Stimulated activated CD4-positive, alpha-beta T cell treated with anti-CD3 and anti-CD28 coated beads, TNF-alpha, amount 100 ng/mL, for 48 hours (primary cell): ENCODE measurements at regions not wholly inside any gene's neighbourhood (a gene's known extent, or its start where the extent isn't known, plus 50 kb on each side); places are given as distances from the start of the nearest gene placed in this dataset.

Experiments
- DNase-seq, 3 donors: peaks; one replicate each; pipeline ENCODE4 v3.0.0-alpha.2; 2020; ENCODE audit warnings: low read depth in 3 of 3

GRCh38 chr3:67798412-67798811, 144.0 kb upstream of the SUCLG2 start:
- no peak for DNase-seq

GRCh38 chr3:67791620-67792019, 137.2 kb upstream of the SUCLG2 start:
- no peak for DNase-seq

- peak; percentile 33 to 41 (median 40) for DNase-seq
These were observed 135.6 kb upstream of the SUCLG2 start for GRCh38 chr3:67790043-67790442.

DNA sequence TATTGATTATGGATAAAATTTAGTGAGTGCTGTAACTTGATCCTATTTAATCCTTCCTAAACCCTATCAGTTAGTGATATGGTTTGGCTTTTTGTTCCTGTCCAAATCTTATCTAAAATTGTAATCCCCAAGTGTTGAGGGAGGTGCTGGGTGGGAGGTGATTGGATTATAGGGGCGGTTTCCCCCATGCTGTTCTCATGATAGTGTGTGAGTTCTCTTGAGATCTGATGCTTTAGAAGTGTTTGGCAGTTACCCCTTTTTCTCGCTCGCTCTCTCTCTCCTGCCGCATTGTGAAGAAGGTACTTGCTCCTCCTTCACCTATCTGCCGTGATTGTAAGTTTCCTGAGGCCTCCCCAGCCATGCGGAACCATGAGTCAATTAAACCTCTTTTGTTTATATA, 134.0 kb upstream of the SUCLG2 start:
- no peak for DNase-seq

GRCh38 chr3:67783281-67784250, 129.2 kb upstream of the SUCLG2 start:
- no peak for DNase-seq

DNA sequence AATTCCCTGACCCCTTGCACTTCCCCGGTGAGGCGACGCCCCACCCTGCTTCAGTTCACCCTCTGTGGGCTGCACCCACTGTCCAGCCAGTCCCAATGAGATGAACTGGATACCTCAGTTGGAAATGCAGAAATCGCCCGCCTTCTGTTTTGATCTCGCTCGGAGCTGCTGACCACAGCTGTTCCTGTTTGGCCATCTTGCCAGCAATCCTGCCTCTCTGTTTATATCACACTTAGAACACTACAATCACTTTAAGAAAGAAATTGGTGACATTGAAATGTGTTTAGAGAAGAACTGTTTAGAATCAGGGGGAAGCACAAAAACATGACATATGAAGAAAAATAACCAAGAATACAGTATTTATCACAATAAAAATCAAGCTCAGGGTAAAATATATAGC, 127.5 kb upstream of the SUCLG2 start:
- no peak for DNase-seq

- no peak for DNase-seq
These were observed 126.8 kb upstream of the SUCLG2 start for GRCh38 chr3:67781218-67781617.

- DNase-seq = no peak
These were observed 120.3 kb upstream of the SUCLG2 start for GRCh38 chr3:67774676-67775075.

DNA sequence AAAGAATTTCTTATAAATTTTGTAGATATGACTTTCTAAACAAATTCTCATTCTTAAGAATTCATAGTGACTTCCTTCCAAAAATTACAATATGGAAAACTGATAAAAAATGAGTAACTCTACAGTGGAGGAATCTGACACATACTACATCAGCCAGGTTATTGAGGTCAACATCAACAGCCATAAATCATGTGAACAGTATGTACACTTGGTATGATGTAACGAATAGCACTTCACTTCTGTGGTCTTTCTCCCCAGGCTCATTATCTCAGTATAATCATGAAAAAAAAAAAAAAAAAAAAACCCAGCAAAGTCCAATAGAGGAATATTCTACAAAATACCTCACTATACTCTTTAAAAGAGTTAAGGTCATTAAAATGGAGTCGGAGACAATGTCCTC, 111.2 kb upstream of the SUCLG2 start:
- no peak for DNase-seq

DNA sequence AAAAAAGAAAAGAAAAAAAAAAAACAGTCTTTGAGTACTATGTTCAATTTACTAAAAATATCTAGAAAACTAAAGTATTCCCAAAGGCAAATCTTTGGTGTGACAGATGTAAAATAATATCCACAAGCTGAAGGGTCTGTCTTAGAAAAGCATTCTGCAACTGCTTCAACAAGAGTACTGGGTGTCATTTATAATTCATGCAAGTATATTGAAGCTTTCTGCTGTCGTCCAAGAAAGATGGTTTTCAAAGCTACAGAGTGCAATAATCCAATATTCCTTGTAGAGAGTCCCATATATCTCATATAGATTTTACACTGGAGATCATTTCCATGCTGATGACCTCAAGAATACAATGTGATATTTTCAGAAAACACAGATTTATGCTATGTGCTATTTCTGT, 90.9 kb upstream of the SUCLG2 start:
- DNase-seq = no peak

DNA sequence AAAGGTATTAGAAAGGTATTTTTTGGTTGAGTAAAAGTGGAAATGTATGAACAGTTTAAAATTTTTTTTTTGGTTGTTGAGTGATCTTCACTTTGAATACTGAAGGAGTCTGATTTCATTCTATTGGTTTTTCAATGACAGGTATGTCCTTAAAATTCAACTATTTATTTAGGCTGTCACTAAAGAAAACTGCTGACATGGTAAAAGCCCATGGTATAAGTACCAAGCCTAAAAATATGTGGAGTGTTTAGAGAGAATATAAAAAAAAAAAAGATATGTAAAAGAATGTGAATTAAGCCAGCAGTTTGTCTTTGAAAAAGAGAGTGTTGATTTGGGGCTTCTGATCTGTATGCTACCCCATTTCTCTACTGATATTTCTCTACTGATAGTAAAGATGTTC, 90.3 kb upstream of the SUCLG2 start:
- no peak for DNase-seq

DNA sequence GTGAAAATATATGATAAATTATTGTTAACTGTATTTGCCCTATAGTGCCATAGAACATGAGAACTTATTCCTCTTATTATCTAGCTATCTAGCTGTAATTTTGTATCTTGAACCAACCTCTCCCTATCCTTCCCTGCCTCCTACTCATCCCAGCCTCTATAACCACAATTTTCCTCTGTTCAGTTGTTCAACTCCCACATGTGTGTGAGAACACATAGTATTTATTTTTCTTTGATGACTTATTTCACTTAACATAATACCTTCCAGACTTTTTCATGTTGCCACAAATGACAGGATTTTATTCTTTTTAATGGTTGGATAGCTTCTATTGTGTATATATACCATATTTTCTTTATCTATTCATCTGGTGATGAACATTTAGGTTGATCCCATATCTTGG, 85.4 kb upstream of the SUCLG2 start:
- no peak for DNase-seq

GRCh38 chr3:67737906-67738865, 83.8 kb upstream of the SUCLG2 start:
- DNase-seq = no peak

DNA sequence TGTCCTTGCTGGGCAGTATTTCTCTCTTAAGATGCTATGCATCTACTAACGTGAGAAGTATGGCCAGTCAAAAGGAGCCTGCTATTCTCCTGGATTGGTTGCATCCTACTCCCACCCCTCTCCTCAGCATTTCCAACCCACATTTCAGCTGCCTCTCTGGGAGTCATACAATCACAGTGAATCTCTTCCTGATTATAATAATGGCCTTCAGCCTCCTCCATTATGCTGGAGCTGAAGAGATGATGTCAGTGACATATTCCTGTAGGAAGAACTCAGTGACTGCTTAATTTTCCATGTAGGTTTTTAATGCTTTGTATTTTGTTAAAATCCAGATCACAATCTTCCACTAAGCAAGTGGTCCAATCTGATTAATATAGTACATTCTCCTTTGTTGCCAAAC, 82.7 kb upstream of the SUCLG2 start:
- no peak for DNase-seq

- DNase-seq = no peak
These were observed 79.0 kb upstream of the SUCLG2 start for GRCh38 chr3:67733269-67733950.

- DNase-seq = no peak
These were observed 70.0 kb upstream of the SUCLG2 start for GRCh38 chr3:67724434-67724833.

GRCh38 chr3:67723863-67724262, 69.5 kb upstream of the SUCLG2 start:
- no peak for DNase-seq

DNA sequence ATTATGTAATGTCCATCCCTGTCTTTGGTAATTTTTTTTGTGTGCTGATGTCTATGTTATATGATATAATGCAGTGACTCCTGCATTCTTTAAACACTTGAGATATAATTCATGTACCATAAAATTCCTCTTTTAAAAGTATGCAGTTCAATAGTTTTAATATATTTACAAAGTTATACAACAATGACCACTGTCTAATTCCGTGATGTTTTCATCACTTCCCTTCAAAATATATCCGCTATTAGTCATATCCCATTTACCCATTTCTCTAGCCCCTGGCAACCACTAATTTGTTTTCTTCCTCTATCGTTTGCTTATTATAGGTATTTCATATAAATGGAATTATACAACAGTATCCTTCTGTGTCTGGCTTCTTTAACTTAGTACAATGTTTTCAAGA, 64.9 kb upstream of the SUCLG2 start:
- DNase-seq = no peak

DNA sequence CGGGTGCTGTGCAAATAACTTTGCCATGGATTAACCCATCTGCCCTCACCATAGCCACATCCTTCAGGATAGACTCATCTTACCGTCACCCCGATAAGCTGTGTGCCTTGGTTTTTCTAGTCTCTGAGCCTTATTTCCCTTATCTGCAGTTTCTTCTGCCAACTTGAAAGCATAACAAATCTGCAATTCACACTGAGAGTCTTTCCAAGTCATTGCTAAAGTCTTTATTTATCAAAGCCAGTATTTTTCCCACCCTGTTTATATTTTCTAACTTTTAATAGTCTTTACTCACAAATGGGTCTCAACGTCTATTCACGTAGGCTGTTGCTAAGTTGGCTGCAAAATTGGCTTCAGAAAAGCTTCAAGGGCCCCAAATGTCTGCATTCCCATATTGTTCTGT, 61.6 kb upstream of the SUCLG2 start:
- DNase-seq = no peak

DNA sequence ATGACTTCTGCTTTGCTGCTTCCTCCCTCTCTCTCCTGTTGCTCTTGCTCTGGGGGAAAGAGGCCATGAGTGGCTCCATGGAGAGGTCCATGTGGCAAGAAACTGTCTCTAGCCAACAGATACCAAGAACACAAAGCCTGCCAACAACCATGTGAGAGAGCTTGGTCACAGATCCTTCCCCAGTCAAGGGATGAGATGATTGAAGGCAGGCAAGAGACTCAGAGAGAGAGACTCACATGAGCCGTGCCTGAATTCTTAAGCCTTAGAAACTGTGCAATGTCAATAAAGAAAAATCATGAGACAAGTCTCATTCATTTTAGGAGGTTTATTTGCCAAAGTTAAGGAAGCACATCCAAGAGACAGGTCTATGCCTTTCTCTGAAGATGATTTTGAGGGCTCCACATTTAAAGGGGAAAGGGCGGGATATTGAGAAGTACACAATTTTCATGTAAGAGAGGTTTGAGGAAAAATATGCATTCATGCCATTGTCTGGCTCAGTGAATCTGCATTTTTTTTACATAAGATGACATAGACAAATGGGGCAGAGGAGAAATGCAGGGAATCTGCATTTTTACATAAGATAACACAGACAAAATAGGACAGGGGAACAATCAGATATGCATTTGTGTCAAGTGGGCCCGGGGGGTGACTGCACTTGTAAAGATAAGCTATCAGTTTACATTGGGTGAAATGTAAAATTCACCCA, 59.5 kb upstream of the SUCLG2 start:
- DNase-seq = no peak

GRCh38 chr3:67712259-67712658, 57.8 kb upstream of the SUCLG2 start:
- DNase-seq = no peak
